NOMO-1 treated with dmso at 0.1 percent for 144 hours (cell line): ENCODE measurements at regions not wholly inside any gene's neighbourhood (a gene's known extent, or its start where the extent isn't known, plus 50 kb on each side); places are given as distances from the start of the nearest gene placed in this dataset.

Experiments
- DNase-seq: peaks from one replicate; lab custom pipeline; 2025; ENCODE audit not compliant: unreplicated experiment; lab: John Stamatoyannopoulos, UW

DNA sequence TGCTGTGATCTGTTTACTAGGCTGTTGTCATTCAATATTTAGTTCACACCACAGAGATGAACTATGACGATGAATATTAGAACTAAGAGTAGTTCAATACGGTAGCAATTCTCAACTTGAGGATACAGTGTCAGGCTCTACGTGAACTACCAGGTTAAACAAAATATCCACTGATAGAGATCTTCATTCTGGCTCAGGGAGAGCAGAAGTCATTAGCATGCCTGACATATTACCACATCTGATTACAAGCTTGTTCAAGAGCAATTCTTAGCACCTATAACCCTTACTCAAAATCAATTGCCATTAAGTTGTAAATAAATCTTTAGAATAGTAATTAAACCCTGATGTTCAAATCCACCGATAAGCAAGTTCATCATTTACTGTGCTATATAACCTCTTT is 207.2 kb downstream of the CHRM3 start:
- DNase-seq: no peak

DNA sequence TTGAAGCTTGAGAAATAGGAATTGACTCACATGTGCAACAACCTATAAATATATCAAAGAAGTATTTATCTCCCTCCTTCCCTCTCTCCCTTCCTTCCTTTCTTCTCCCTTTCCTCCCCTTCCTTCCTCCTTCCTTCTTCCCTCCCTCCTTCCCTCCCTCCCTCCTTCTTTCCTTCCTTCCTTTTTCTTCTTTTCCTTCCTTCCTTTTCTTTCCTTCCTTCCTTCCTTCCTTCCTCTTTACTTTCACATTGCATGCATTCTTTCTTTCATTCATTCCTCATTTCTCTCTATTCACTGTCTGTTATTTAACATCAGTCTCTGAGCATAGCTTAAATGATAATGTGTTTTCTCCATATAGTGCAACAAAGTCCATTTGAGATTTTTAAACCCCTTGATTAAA is 214.2 kb downstream of the CHRM3 start:
- DNase-seq: no peak

GRCh38 chr1:239601108-239601507 is 214.7 kb downstream of the CHRM3 start:
- DNase-seq: no peak

DNA sequence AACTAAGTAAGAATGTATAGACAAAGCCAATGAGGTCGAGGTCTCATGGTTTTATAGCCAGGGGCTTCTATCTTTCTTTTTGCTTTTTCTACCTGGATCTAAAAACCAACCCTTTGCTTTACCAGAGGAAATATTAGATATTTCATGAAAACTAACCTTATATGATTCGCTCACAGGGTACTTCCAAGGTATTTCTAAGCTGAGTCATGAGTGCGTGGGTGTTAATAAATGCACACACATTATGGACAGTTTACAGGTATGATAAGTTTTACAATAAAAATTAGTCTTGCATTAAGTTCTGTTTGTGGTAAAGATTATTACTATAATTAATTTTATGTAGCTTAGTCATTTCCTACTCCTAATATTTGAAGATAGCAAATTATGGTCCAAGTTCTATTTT is 217.2 kb downstream of the CHRM3 start:
- DNase-seq: no peak

- no peak for DNase-seq
These were observed 220.6 kb downstream of the CHRM3 start for GRCh38 chr1:239606850-239607400.

DNA sequence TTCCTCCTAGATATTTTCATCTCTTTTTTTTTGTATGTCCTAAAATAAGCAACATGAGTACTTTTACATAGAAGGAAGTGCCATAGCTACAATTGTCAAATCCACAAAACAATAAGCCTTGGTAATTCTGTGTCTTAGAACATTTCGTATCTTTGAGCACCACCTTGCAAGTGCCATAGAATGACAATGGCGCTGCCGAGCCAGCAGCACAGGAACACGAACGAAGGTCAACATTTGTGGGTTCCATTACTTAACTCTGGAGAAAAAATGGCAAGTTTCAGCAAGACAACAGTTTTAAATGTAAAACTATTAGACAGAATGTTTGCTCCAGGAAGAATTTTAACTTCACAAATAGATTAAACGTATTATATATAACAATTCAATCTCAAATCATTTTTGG is 222.1 kb downstream of the CHRM3 start:
- DNase-seq: no peak

DNA sequence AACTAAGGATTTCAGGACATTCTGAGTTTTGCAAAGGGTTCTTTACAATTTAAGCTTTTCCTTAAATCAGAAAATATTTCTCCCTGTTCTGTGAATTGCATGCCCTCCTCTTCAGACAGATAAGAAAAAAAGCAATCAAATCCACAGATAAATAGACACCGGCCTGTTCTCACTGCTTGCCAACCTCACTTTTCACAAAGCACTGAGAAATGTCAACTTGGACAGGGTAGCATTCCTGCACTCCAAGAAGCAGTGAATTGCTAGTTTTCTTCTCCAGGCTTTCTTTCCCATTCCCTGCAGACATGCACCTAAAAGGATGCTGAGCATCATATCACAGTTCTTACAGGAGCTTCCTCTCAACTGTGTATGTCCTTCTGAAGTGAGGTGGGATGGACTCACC is 226.0 kb downstream of the CHRM3 start:
- DNase-seq: no peak

DNA sequence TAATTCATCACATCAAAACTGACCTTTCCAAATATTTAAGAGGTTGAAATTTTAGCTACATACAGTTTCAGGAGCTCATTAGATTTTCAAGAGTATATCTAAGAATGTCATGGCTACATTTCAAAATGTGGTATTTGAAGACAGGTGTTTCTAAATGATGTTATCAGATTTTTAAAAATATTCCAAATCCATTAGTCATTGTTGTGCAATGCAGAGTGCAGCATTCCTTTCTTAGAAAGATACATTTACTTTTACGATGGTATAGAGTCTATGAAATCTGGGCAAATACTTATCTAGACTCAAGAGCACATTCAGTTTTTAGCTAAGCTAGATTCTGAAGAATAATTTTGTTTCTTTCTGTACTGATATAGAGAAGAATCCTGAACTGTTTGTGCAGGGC is 230.3 kb downstream of the CHRM3 start:
- no peak for DNase-seq

- no peak for DNase-seq
These were observed 230.9 kb downstream of the CHRM3 start for GRCh38 chr1:239617259-239617658.

DNA sequence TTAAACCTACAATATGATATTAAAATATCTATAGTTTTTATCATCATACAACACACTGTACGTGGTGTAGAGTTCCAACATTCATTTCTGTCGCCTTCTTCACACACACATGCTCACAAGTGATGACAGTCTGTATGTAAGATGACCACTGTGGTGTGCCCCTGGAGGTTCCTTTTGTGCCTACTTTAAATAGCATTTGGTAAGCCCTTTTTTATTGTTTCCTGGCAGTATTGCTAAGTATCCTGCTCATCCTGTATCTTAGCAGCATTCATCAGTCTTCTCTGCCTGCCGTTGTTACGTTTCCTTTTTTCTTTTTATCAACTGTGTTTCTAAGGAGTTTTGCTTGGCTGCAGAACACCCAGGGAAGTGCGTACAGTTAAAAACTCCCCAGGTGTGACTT is 231.4 kb downstream of the CHRM3 start:
- DNase-seq: no peak

- no peak for DNase-seq
These were observed 232.8 kb downstream of the CHRM3 start for GRCh38 chr1:239619190-239619589.

DNA sequence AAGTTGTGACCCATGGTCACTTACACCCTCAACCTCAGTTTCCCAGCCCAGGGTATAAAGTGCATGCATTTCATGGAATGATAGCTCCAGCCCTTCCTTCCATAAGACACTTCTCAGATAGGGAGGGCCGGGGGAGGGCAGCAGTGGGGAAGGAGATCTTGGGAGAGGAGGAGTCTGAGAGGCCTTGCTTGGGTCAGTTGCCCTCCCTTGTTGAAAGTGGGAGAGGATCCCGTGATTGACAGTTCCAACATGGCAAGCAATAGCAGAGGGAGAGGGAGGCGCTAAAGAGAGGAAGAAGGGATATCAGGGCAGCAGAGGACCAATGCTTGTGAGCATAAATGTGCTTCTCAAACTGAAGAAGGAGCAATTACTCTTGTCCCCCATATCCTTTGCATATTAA is 244.4 kb downstream of the CHRM3 start:
- no peak for DNase-seq

GRCh38 chr1:239633432-239633831 is 247.1 kb downstream of the CHRM3 start:
- no peak for DNase-seq

- DNase-seq: no peak
These were observed 248.9 kb downstream of the CHRM3 start for GRCh38 chr1:239635276-239635675.

DNA sequence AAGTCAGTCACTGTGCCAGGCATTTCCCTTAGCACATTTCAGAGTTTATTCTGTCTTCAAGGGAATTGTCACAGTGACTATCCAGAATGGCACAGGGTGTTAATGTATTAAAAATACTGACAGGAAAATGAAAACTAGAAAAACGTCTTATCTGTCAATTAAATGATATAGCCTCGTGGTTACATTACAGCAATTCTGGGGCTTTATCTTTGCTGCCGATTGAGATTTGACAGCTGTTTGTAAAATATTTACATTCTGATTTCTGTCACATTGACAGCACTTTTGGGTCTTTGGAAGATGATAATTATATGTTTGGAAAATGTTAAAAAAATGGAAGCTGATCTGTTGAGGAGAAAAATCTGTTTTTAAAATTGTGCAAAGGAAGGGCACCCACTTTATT is 250.0 kb downstream of the CHRM3 start:
- DNase-seq: no peak

GRCh38 chr1:239644604-239645003 is 258.2 kb downstream of the CHRM3 start:
- no peak for DNase-seq

GRCh38 chr1:239647045-239647444 is 260.7 kb downstream of the CHRM3 start:
- no peak for DNase-seq

DNA sequence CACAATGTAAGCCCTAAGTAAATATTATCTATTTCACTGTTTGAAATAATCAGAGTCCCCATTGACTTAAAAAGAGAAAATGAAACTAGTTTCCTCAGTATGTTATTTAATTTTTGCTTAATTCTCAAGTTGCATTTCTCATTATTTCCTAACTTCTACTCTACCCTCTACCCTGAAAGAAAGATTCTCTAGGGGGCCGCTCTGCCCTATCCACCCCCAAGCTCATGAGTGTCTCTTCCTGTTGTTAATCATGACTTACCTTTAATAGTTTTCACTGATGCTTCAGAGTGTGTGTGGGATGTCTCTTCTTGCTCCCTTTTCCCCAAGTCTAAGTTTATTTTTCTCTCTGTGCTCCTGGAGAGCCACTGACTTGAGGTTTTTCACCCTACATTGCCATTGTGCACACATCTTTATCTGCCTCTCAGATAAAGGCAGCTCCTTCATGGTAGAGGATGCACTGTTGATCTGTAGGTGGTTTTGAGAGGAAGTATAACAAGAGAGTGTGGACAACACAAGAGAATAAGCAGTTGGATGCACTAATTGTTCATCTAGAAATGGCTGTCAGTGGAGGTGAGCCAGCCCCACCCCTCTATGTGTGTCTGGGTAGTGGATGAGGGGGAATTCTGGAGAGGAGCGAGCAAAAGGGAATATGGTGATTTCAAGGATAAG is 261.7 kb downstream of the CHRM3 start:
- no peak for DNase-seq

- no peak for DNase-seq
These were observed 268.7 kb downstream of the CHRM3 start for GRCh38 chr1:239655023-239655422.

GRCh38 chr1:239657291-239657690 is 270.9 kb downstream of the CHRM3 start:
- DNase-seq: no peak

DNA sequence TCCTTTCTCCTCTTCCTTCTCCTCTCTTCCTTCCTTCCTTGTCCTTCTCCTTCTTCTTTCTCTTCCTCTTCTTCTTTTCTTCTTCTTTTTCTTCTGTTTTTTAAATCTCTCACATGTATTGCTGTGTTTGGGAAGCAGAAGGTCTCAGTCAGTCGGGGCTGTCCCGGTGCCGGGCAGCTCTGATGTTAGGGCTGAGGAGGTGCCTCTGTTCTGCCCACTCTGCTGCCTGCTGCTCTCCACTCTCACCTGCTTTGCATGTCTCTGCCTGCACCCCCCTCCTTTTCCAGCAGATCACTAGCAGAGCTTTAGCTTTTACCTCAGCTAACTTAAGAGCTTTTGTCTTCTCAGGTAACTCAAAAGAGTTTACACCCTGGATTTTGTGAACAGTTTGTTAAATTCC is 276.6 kb downstream of the CHRM3 start:
- DNase-seq: no peak

GRCh38 chr1:239672256-239672655 is 285.9 kb downstream of the CHRM3 start:
- DNase-seq: no peak

DNA sequence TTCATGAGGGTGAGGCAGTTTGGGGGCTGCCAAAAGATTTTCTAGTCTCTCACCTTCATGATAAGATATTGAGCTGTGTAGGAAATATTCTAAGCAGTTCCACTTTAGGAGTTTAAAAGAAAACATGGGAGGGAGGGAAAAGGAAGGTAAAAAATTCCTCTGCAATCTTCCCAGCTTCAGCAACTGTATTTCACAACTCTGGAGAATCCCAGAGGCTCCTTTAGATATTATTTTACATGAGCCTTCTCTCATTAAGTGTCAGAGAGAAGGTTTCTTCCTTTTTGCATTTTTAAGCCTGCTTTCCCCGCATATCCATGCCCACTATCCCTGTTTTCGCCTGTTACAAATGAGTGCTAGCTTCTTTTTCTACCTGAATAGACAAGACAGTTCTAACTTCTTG is 289.4 kb downstream of the CHRM3 start:
- DNase-seq: no peak
